GM23338 (cell line): ENCODE measurements at regions not wholly inside any gene's neighbourhood (a gene's known extent, or its start where the extent isn't known, plus 50 kb on each side); places are given as distances from the start of the nearest gene placed in this dataset.
A peak's percentile ranks its signal among the peaks of the same experiment; 100 is the strongest.

Source experiments
- ATAC-seq: fragments of 200-7000 bp; cut with Tn5 transposase; 3 replicates; pipeline ENCODE4 v1.9.1; 2020
- DNase-seq: peaks from one replicate; pipeline ENCODE4 v3.0.0-alpha.2; 2015; ENCODE audit warnings: low spot score
- H2AFZ ChIP-seq: fragments of 200-600 bp; sonication (generic); 2 replicates; pipeline ENCODE4 v1.8.0; 2016; ENCODE audit warnings: antibody characterized with exemption, mild to moderate bottlenecking, moderate library complexity
- H3F3A ChIP-seq: fragments of 200-600 bp; sonication (generic); replicated peaks from 2 replicates; pipeline ENCODE4 v1.8.0; 2017; ENCODE audit warnings: antibody characterized with exemption, mixed run types, low read depth
- H3K27ac ChIP-seq: fragments of 200-600 bp; sonication (generic); 2 replicates; pipeline ENCODE4 v1.6.1; 2016; ENCODE audit warnings: low read depth
- H3K27me3 ChIP-seq: fragments of 200-600 bp; sonication (generic); 2 replicates; pipeline ENCODE4 v1.8.0; 2016; ENCODE audit warnings: mild to moderate bottlenecking, mixed run types, moderate library complexity; ENCODE audit not compliant: insufficient read depth
- H3K36me3 ChIP-seq: fragments of 200-600 bp; sonication (generic); 2 replicates; pipeline ENCODE4 v1.8.0; 2016; ENCODE audit warnings: mild to moderate bottlenecking; ENCODE audit not compliant: insufficient read depth
- H3K4me1 ChIP-seq: fragments of 200-600 bp; sonication (generic); 2 replicates; pipeline ENCODE4 v1.8.0; 2016; ENCODE audit warnings: mild to moderate bottlenecking, moderate library complexity; ENCODE audit not compliant: insufficient read depth
- H3K4me2 ChIP-seq: fragments of 200-600 bp; sonication (generic); 2 replicates; pipeline ENCODE4 v1.7.1; 2017; ENCODE audit warnings: mixed run types
- H3K4me3 ChIP-seq: fragments of 200-600 bp; sonication (generic); 2 replicates; pipeline ENCODE4 v1.6.1; 2016; ENCODE audit warnings: mixed run types
- H3K79me2 ChIP-seq: fragments of 200-600 bp; sonication (generic); replicated peaks from 2 replicates; pipeline ENCODE4 v1.8.0; 2017; ENCODE audit warnings: mild to moderate bottlenecking; ENCODE audit not compliant: insufficient read depth
- H3K9me2 ChIP-seq: fragments of 200-600 bp; sonication (generic); 2 replicates; pipeline ENCODE4 v1.8.0; 2017; ENCODE audit not compliant: insufficient read depth
- H4K20me1 ChIP-seq: fragments of 200-600 bp; sonication (generic); replicated peaks from 2 replicates; pipeline ENCODE4 v1.8.0; 2017; ENCODE audit warnings: mild to moderate bottlenecking; ENCODE audit not compliant: insufficient read depth
- H3K27ac Mint-ChIP-seq: 2 replicates; pipeline ENCODE4 v1.8.0; 2020; ENCODE audit warnings: inconsistent platforms, mild to moderate bottlenecking, moderate library complexity, mixed read lengths
- H3K27me3 Mint-ChIP-seq: 3 replicates; pipeline ENCODE4 v1.8.0; 2022; ENCODE audit warnings: low read depth, mild to moderate bottlenecking, moderate library complexity, mixed read lengths, inconsistent platforms; ENCODE audit not compliant: insufficient read depth, poor library complexity
- H3K36me3 Mint-ChIP-seq: 3 replicates; pipeline ENCODE4 v1.8.0; 2021; ENCODE audit warnings: low read depth, mild to moderate bottlenecking, inconsistent platforms, moderate library complexity, mixed read lengths
- H3K4me1 Mint-ChIP-seq: 3 replicates; pipeline ENCODE4 v1.8.0; 2020; ENCODE audit warnings: mild to moderate bottlenecking, inconsistent platforms, mixed read lengths
- H3K4me3 Mint-ChIP-seq: 3 replicates; pipeline ENCODE4 v1.8.0; 2021; ENCODE audit warnings: moderate library complexity, mild to moderate bottlenecking, inconsistent platforms, mixed read lengths
- H3K9me3 Mint-ChIP-seq: 3 replicates; pipeline ENCODE4 v1.8.0; 2020; ENCODE audit warnings: moderate library complexity, mild to moderate bottlenecking, inconsistent platforms, mixed read lengths
- CREB1 ChIP-seq: fragments of 250-450 bp; sonication (Bioruptor Pico); IDR thresholded peaks from 2 replicates; pipeline ENCODE4 v1.5.0; 2020; ENCODE audit warnings: low read depth, mild to moderate bottlenecking, moderate library complexity
- ETS1 ChIP-seq: IDR thresholded peaks from 2 replicates; pipeline ENCODE4 v1.6.1; 2016; ENCODE audit warnings: antibody characterized with exemption
- EZH2phosphoT487 ChIP-seq: fragments of 200-600 bp; sonication (generic); IDR thresholded peaks from one replicate; pipeline ENCODE4 v1.8.1; 2018; ENCODE audit warnings: antibody characterized with exemption; ENCODE audit not compliant: unreplicated experiment
- JUNB ChIP-seq: IDR thresholded peaks from one replicate; pipeline ENCODE4 v1.6.1; 2016; ENCODE audit warnings: antibody characterized with exemption; ENCODE audit not compliant: unreplicated experiment
- NANOG ChIP-seq: IDR thresholded peaks from 2 replicates; pipeline ENCODE4 v1.6.1; 2016; ENCODE audit warnings: antibody characterized with exemption, borderline replicate concordance
- POLR2AphosphoS5 ChIP-seq: IDR thresholded peaks from 2 replicates; pipeline ENCODE4 v1.6.1; 2016; ENCODE audit warnings: antibody characterized with exemption, low read depth
- STAT1 ChIP-seq: IDR thresholded peaks from one replicate; pipeline ENCODE4 v1.6.1; 2016; ENCODE audit warnings: antibody characterized with exemption; ENCODE audit not compliant: unreplicated experiment
- ZNF114 ChIP-seq: fragments of 250-450 bp; sonication (Bioruptor Pico); IDR thresholded peaks from 2 replicates; pipeline ENCODE4 v1.5.0; 2020; ENCODE audit warnings: mild to moderate bottlenecking, moderate library complexity
- ZNF331 ChIP-seq: fragments of 250-450 bp; sonication (Bioruptor Pico); IDR thresholded peaks from 2 replicates; pipeline ENCODE4 v1.5.0; 2020; ENCODE audit warnings: low read depth, mild to moderate bottlenecking, moderate library complexity
- ZNF462 ChIP-seq: fragments of 250-450 bp; sonication (Bioruptor Pico); IDR thresholded peaks from 2 replicates; pipeline ENCODE4 v1.5.0; 2020; ENCODE audit warnings: mild to moderate bottlenecking, moderate library complexity
- TF ChIP-seq, protein P1 (sequence below), 2 experiments: fragments of 200-600 bp in 1 of 2; sonication (generic) in 1 of 2; conservative IDR thresholded peaks; 2 replicates each; pipeline versions ENCODE4 v1.5.1 to v1.6.1; 2016 to 2017; ENCODE audit warnings: antibody characterized with exemption in 2 of 2, low read depth in 2 of 2, mild to moderate bottlenecking in 2 of 2, moderate library complexity in 1 of 2

DNA sequence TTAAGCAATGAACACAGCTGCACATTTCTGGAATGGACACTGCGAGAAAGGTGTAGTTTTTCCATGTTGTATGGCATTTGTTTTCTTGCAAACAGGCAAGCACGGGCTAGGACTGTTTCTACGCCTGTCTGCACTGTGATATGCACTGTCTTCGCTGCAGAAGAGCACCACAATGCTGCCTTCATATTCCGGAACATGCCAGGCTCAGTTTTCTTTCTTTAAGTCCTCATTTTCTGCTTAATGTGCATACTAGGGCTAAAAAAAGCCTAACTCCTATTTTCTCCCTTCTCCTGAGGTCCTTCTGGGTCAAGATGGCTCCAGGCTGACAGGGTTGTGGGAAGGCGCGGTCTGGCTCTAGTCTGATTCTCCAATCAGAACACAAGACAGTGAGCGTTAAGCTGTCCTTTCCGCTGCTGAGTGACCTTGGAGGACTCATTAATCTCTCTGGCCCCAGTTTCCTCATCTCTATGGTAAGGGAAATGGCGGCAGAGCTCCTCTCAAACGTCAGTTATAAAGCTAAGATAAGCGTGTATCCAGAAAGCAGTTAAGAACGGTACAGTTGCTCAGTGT, 379.9 kb downstream of the C6orf118 start (continued):
- TF ChIP-seq, protein P1, sequence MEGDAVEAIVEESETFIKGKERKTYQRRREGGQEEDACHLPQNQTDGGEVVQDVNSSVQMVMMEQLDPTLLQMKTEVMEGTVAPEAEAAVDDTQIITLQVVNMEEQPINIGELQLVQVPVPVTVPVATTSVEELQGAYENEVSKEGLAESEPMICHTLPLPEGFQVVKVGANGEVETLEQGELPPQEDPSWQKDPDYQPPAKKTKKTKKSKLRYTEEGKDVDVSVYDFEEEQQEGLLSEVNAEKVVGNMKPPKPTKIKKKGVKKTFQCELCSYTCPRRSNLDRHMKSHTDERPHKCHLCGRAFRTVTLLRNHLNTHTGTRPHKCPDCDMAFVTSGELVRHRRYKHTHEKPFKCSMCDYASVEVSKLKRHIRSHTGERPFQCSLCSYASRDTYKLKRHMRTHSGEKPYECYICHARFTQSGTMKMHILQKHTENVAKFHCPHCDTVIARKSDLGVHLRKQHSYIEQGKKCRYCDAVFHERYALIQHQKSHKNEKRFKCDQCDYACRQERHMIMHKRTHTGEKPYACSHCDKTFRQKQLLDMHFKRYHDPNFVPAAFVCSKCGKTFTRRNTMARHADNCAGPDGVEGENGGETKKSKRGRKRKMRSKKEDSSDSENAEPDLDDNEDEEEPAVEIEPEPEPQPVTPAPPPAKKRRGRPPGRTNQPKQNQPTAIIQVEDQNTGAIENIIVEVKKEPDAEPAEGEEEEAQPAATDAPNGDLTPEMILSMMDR (conservative IDR thresholded peaks at IDR 0.05; ENCODE audit: low read depth in 2 of 2) = no peak
- TF ChIP-seq CREB1 (CRISPR knock-in tag) (no peak), STAT1 (no peak), POLR2AphosphoS5 (no peak), NANOG (no peak)

DNA sequence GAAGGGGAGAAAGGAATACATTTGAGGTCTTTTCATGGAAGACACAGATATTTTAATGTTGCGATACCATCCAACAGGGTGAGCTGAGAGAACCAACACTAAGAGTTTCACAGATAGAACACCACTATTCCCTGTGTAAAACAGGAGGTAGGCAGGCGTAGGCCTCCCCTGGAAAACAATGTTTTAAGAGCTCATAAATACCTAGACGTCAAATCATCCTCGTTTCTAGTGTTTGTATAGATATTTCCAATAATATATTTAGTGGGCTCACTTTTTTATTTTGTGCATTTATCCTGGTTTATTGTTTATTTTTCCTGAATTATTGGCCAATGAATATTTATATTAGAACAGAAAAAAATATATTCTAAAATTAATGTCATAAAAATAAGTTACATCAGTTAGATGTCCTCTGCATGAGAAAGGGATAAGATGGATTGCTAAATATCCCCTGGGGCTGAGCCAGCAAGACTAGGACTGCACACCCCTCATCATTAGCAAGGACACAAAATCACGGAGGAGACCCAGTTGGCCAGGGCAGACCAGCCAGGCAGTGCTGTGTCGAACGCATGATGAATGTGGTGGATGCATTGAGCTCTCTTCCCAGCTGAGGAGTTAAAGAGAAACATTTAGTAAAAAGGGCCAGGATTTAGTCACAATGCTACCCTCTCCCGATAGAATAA, 380.5 kb downstream of the C6orf118 start:
- Histone ChIP-seq H3F3A (no peaks in the 10 kb centered on the region), H3K4me3 (no peak overlapping the region), H3K27me3 (no peaks in the 10 kb centered on the region), H2AFZ (peak overlapping the region; percentile 19; the same call in 1 of the 2 replicates), H3K79me2 (no peaks in the 10 kb centered on the region), H3K4me1 (no peaks in the 10 kb centered on the region), H3K4me2 (no peak overlapping the region), H3K27ac (no peak overlapping the region), H3K36me3 (no peaks in the 10 kb centered on the region), H4K20me1 (no peaks in the 10 kb centered on the region), H3K9me2 (no peaks in the 10 kb centered on the region)
- DNase-seq (no peak), ATAC-seq (no peak)
- H3K36me3 Mint-ChIP-seq = peaks cover 16% of the 10 kb centered on the region
- H3K27me3 Mint-ChIP-seq = peaks cover under 1% of the 10 kb centered on the region
- peaks cover 19% of the 10 kb centered on the region for H3K9me3 Mint-ChIP-seq
- no peak overlapping the region for H3K27ac Mint-ChIP-seq
- H3K4me1 Mint-ChIP-seq = no peaks in the 10 kb centered on the region
- no peak overlapping the region for H3K4me3 Mint-ChIP-seq
- no peak for TF ChIP-seq ZNF331 (CRISPR knock-in tag)
- TF ChIP-seq POLR2AphosphoS5 = no peak
- TF ChIP-seq ETS1 = no peak
- no peak for TF ChIP-seq STAT1
- no peak for TF ChIP-seq EZH2phosphoT487
- TF ChIP-seq CREB1 (CRISPR knock-in tag) = no peak
- TF ChIP-seq NANOG = no peak
- no peak for TF ChIP-seq ZNF462 (CRISPR knock-in tag)
- TF ChIP-seq, protein P1 (conservative IDR thresholded peaks at IDR 0.05; ENCODE audit: low read depth in 2 of 2) = no peak
- no peak for TF ChIP-seq ZNF114 (CRISPR knock-in tag)
- TF ChIP-seq JUNB = no peak
